IPS-NIHi7 (cell line): ENCODE measurements at regions not wholly inside any gene's neighbourhood (a gene's known extent, or its start where the extent isn't known, plus 50 kb on each side); places are given as distances from the start of the nearest gene placed in this dataset.

Experiments used
- DNase-seq: peaks from one replicate; pipeline ENCODE4 v3.0.0; 2012; ENCODE audit warnings: mixed read lengths; ENCODE audit errors: extremely low spot score

GRCh38 chr10:120369856-120370276, 87.2 kb upstream of the PLPP4 start:
- DNase-seq, result no peak

- DNase-seq, result no peak
These were observed 85.2 kb upstream of the PLPP4 start for GRCh38 chr10:120371856-120372255.

- DNase-seq, result no peak
These were observed 84.1 kb upstream of the PLPP4 start for GRCh38 chr10:120372917-120373316.

GRCh38 chr10:120375666-120376065, 81.4 kb upstream of the PLPP4 start:
- DNase-seq, result no peak

- DNase-seq, result no peak
These were observed 75.1 kb upstream of the PLPP4 start for GRCh38 chr10:120381931-120382330.

- no peak for DNase-seq
These were observed 74.7 kb upstream of the PLPP4 start for GRCh38 chr10:120382360-120382759.

- DNase-seq, result no peak
These were observed 71.0 kb upstream of the PLPP4 start for GRCh38 chr10:120385992-120386391.

GRCh38 chr10:120386896-120387295, 70.1 kb upstream of the PLPP4 start:
- no peak for DNase-seq

GRCh38 chr10:120387326-120387725, 69.7 kb upstream of the PLPP4 start:
- DNase-seq, result no peak

- no peak for DNase-seq
These were observed 64.8 kb upstream of the PLPP4 start for GRCh38 chr10:120392245-120392644.

GRCh38 chr10:120392671-120393079, 64.4 kb upstream of the PLPP4 start:
- no peak for DNase-seq

GRCh38 chr10:120394446-120394845, 62.6 kb upstream of the PLPP4 start:
- DNase-seq, result no peak

- DNase-seq, result no peak
These were observed 60.8 kb upstream of the PLPP4 start for GRCh38 chr10:120396228-120396627.

GRCh38 chr10:120398180-120398579, 58.8 kb upstream of the PLPP4 start:
- no peak for DNase-seq

- no peak for DNase-seq
These were observed 56.4 kb upstream of the PLPP4 start for GRCh38 chr10:120400601-120401000.

GRCh38 chr10:120402147-120402766, 54.8 kb upstream of the PLPP4 start:
- no peak for DNase-seq

GRCh38 chr10:120403109-120403508, 53.9 kb upstream of the PLPP4 start:
- DNase-seq, result no peak

GRCh38 chr10:120406376-120406775, 50.7 kb upstream of the PLPP4 start:
- no peak for DNase-seq
